PC-9 (cell line): ENCODE measurements at regions not wholly inside any gene's neighbourhood (a gene's known extent, or its start where the extent isn't known, plus 50 kb on each side); places are given as distances from the start of the nearest gene placed in this dataset.

Experiments used
- CTCF ChIP-seq: fragments of 200-600 bp; sonication (generic); conservative IDR thresholded peaks from 2 replicates; pipeline ENCODE4 v1.6.1; 2017; ENCODE audit warnings: mixed run types, antibody characterized with exemption, mild to moderate bottlenecking, moderate library complexity
- EZH2 ChIP-seq: fragments of 200-600 bp; sonication (generic); IDR thresholded peaks from 2 replicates; pipeline ENCODE4 v1.8.0; 2017; ENCODE audit warnings: antibody characterized with exemption, low read depth

- TF ChIP-seq CTCF (no peak), EZH2 (no peak)
These were observed 113.4 kb upstream of the SLC25A33 start for GRCh38 chr1:9425859-9426258.
